Testis (tissue), 2 donors: ENCODE measurements at regions not wholly inside any gene's neighbourhood (a gene's known extent, or its start where the extent isn't known, plus 50 kb on each side); places are given as distances from the start of the nearest gene placed in this dataset.
"Not testable (repeated sequence)": the region's sequence is repeated elsewhere in the genome, so short reads cannot be mapped to it uniquely, and the experiment has no call there.

Experiments
- POLR2A ChIP-seq: fragments of 450-650 bp; IDR thresholded peaks from one replicate; pipeline ENCODE4 v1.6.1; 2017; ENCODE audit warnings: antibody characterized with exemption, mild to moderate bottlenecking, moderate library complexity
- TF ChIP-seq, protein P1 (sequence below), 3 experiments: fragments of 450-650 bp in 2 of 3; fragments of 200-600 bp in 1 of 3; sonication (generic) in 1 of 3; IDR thresholded peaks; one replicate each; pipeline ENCODE4 v1.5.1; 2016 to 2019; ENCODE audit warnings: antibody characterized with exemption in 3 of 3, mild to moderate bottlenecking in 2 of 3, moderate library complexity in 1 of 3

DNA sequence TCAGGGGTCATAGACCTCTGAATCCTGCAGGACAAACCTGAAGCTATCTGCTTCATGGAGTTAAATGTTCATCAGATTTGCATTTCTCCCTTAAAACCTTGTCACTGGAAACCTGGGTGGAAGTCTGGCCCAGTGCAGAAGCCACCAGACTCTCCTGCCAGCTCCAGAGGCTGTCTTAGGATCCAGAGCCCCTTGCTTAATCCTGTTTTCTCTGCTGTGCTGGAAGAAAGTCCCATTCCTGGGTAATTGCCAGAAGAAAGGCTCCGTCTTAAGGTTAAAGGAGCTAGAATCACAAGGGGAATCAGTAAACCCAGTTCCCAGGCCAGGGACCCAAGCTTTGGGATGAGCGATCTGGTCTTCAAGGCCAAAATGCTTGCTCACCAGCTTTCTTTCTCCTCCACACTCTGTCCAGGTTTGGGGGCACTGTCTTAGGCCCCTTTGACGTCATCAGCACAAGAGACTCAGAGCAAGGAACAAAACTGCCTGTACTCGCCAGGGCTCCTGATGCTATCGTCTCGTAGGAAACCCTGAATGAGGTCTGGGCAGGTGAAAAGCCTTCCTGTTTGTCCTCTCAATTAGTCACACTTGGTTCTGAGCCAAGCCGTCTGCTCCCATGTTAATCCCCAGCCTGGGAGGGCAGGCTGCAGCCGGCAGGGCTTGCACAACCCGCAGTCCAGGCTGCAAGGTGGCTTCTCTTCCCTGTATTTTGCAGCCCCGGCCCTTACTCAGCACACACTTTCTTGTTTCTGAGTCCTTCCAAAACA lies 4500.2 kb upstream of the TPTE start:
- TF ChIP-seq, protein P1, sequence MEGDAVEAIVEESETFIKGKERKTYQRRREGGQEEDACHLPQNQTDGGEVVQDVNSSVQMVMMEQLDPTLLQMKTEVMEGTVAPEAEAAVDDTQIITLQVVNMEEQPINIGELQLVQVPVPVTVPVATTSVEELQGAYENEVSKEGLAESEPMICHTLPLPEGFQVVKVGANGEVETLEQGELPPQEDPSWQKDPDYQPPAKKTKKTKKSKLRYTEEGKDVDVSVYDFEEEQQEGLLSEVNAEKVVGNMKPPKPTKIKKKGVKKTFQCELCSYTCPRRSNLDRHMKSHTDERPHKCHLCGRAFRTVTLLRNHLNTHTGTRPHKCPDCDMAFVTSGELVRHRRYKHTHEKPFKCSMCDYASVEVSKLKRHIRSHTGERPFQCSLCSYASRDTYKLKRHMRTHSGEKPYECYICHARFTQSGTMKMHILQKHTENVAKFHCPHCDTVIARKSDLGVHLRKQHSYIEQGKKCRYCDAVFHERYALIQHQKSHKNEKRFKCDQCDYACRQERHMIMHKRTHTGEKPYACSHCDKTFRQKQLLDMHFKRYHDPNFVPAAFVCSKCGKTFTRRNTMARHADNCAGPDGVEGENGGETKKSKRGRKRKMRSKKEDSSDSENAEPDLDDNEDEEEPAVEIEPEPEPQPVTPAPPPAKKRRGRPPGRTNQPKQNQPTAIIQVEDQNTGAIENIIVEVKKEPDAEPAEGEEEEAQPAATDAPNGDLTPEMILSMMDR (IDR thresholded peaks at IDR 0.05): not testable (repeated sequence)
- not testable (repeated sequence) for TF ChIP-seq POLR2A
